Smooth muscle cell (in vitro differentiated cells): ENCODE measurements at regions not wholly inside any gene's neighbourhood (a gene's known extent, or its start where the extent isn't known, plus 50 kb on each side); places are given as distances from the start of the nearest gene placed in this dataset.

ENCODE experiments used
- DNase-seq: peaks from one replicate; lab custom pipeline; 2025; ENCODE audit not compliant: unreplicated experiment; lab: John Stamatoyannopoulos, UW
- H2AFZ ChIP-seq: fragments of 200-600 bp; sonication (generic); 2 replicates; pipeline ENCODE4 v1.6.0; 2016; ENCODE audit warnings: antibody characterized with exemption, low read depth, mild to moderate bottlenecking
- H3F3A ChIP-seq: fragments of 200-600 bp; sonication (generic); 2 replicates; pipeline ENCODE4 v1.6.0; 2017; ENCODE audit warnings: antibody characterized with exemption, low read depth
- H3K27ac ChIP-seq: fragments of 200-600 bp; sonication (generic); 2 replicates; pipeline ENCODE4 v1.5.1; 2016; ENCODE audit warnings: low read depth, mild to moderate bottlenecking
- H3K27me3 ChIP-seq: fragments of 200-600 bp; sonication (generic); 2 replicates; pipeline ENCODE4 v1.6.1; 2016; ENCODE audit warnings: low read depth, mild to moderate bottlenecking
- H3K36me3 ChIP-seq: fragments of 200-600 bp; sonication (generic); 2 replicates; pipeline ENCODE4 v1.5.1; 2016; ENCODE audit warnings: low read depth
- H3K4me1 ChIP-seq: fragments of 200-600 bp; sonication (generic); 2 replicates; pipeline ENCODE4 v1.5.1; 2016; ENCODE audit warnings: low read depth
- H3K4me2 ChIP-seq: fragments of 200-600 bp; sonication (generic); 2 replicates; pipeline ENCODE4 v1.6.0; 2016; ENCODE audit warnings: mild to moderate bottlenecking
- H3K4me3 ChIP-seq: fragments of 200-600 bp; sonication (generic); 2 replicates; pipeline ENCODE4 v1.5.1; 2016; ENCODE audit warnings: mild to moderate bottlenecking
- H3K79me2 ChIP-seq: fragments of 200-600 bp; sonication (generic); 2 replicates; pipeline ENCODE4 v1.6.0; 2016; ENCODE audit warnings: low read depth, mild to moderate bottlenecking
- H3K9ac ChIP-seq: fragments of 200-600 bp; sonication (generic); 2 replicates; pipeline ENCODE4 v1.6.0; 2016; ENCODE audit warnings: low read depth
- H3K9me3 ChIP-seq: fragments of 200-600 bp; sonication (generic); replicated peaks from 2 replicates; pipeline ENCODE4 v1.5.1; 2016; ENCODE audit warnings: low read depth
- H4K20me1 ChIP-seq: fragments of 200-600 bp; sonication (generic); 2 replicates; pipeline ENCODE4 v1.6.0; 2016; ENCODE audit warnings: low read depth
- WGBS: methylation state at CpG from one replicate; pipeline ENCODE4 v1.1.7; 2016; ENCODE audit warnings: low lambda C conversion rate; 5-methylcytosine and 5-hydroxymethylcytosine counted together
- TF ChIP-seq, protein P1 (sequence below): fragments of 200-600 bp; sonication (generic); IDR thresholded peaks from 2 replicates; pipeline ENCODE4 v1.5.1; 2017; ENCODE audit warnings: borderline replicate concordance, mild to moderate bottlenecking, antibody characterized with exemption; ENCODE audit not compliant: insufficient read depth, poor library complexity, severe bottlenecking

DNA sequence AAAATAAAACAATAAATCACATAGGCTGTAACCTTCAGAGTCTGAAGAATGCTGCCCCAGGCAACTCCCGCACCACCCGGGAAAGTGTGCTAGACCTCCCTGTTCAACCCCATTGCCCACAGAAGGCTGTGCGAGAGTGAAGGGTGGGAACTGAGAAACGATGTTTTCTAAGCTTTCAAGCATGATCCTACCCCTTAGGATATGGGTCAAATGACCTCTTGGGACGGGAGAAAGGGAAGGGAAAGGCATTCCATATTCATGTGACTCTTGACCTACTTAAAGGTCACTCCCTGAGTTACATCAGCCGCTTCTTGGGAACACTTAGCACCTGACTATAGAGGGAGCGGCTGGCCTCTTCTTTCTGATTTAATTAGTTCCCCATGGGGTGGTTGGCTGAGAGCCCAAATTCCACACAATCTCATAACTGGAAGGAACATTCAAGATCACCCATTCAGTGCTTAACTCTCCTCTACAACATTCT is 114.7 kb upstream of the SLC24A5 start:
- Histone ChIP-seq H4K20me1 (no peaks in the 10 kb centered on the region), H3K27ac (no peak overlapping the region), H3K4me2 (no peak overlapping the region), H3K27me3 (no peaks in the 10 kb centered on the region), H3K4me1 (no peaks in the 10 kb centered on the region), H2AFZ (no peak overlapping the region), H3K9me3 (no peaks in the 10 kb centered on the region), H3K79me2 (no peaks in the 10 kb centered on the region), H3K4me3 (no peak overlapping the region), H3F3A (no peaks in the 10 kb centered on the region), H3K36me3 (no peaks in the 10 kb centered on the region), H3K9ac (no peak overlapping the region)
- TF ChIP-seq, protein P1, sequence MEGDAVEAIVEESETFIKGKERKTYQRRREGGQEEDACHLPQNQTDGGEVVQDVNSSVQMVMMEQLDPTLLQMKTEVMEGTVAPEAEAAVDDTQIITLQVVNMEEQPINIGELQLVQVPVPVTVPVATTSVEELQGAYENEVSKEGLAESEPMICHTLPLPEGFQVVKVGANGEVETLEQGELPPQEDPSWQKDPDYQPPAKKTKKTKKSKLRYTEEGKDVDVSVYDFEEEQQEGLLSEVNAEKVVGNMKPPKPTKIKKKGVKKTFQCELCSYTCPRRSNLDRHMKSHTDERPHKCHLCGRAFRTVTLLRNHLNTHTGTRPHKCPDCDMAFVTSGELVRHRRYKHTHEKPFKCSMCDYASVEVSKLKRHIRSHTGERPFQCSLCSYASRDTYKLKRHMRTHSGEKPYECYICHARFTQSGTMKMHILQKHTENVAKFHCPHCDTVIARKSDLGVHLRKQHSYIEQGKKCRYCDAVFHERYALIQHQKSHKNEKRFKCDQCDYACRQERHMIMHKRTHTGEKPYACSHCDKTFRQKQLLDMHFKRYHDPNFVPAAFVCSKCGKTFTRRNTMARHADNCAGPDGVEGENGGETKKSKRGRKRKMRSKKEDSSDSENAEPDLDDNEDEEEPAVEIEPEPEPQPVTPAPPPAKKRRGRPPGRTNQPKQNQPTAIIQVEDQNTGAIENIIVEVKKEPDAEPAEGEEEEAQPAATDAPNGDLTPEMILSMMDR: no peak
- WGBS: 72% methylated on average over 7 of the region's 7 CpGs
- no peak for DNase-seq

DNA sequence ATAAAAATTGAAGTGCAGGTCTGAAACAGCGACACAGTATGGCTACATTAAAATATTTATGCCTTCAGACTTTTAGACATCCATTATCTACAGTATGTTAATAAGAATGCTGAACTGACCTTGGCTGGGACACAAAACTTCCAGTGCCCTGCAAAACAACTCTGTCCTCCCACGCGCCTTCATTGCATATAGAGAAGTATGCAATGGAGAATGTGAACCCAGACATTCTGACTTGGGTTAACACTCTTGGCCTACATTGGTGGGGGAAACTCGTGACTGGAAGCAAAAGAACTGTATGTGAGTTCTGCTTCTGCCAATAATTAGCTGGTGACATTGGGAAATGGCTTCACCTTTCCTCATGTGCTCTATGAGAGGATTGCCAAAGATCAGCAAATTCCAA is 110.5 kb upstream of the SLC24A5 start:
- 90% methylated on average over 4 of the region's 4 CpGs for whole genome bisulfite sequencing
- Histone ChIP-seq H3K4me3 (no peak overlapping the region), H3K27me3 (no peaks in the 10 kb centered on the region)

DNA sequence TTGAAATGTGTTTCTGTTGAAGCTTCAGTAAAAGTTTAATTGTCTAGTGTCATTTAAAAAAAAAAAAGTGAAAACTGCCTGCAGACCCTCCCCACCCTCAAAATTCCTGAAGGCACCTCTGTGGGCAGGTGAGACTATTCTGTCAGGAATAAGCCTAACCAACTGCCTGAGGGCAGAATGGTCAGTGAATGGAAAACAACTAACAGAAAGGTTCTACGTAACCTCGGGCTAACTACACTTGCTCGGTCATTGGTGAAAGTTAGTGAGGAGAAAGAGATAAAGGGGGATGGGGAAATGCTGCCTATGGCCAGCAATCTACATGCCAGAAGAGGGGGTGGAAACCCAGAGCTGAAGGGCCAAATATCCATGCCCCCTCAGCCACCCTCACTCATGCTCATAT is 108.6 kb upstream of the SLC24A5 start:
- no peak overlapping the region for H3K4me3 ChIP-seq
- no peak overlapping the region for H3K27ac ChIP-seq
- no peaks in the 10 kb centered on the region for H3K36me3 ChIP-seq
- no peak overlapping the region for H2AFZ ChIP-seq
- no peaks in the 10 kb centered on the region for H3K4me1 ChIP-seq
- no peak overlapping the region for H3K9ac ChIP-seq
- TF ChIP-seq, protein P1: no peak
- H3K27me3 ChIP-seq: no peaks in the 10 kb centered on the region
- no peaks in the 10 kb centered on the region for H3F3A ChIP-seq
- H3K79me2 ChIP-seq: no peaks in the 10 kb centered on the region
- H3K4me2 ChIP-seq: no peak overlapping the region
- no peaks in the 10 kb centered on the region for H4K20me1 ChIP-seq
- no peaks in the 10 kb centered on the region for H3K9me3 ChIP-seq
- WGBS: 76% methylated on average over 3 of the region's 3 CpGs
- DNase-seq: no peak

More for the DNA sequence above, 110.5 kb upstream of the SLC24A5 start:
- no peak for DNase-seq
- Histone ChIP-seq H3F3A (no peaks in the 10 kb centered on the region), H3K79me2 (no peaks in the 10 kb centered on the region), H2AFZ (no peak overlapping the region), H4K20me1 (no peaks in the 10 kb centered on the region), H3K4me1 (no peaks in the 10 kb centered on the region), H3K4me2 (no peak overlapping the region), H3K36me3 (no peaks in the 10 kb centered on the region), H3K27ac (no peak overlapping the region), H3K9ac (no peak overlapping the region), H3K9me3 (no peaks in the 10 kb centered on the region)
- TF ChIP-seq, protein P1: no peak

DNA sequence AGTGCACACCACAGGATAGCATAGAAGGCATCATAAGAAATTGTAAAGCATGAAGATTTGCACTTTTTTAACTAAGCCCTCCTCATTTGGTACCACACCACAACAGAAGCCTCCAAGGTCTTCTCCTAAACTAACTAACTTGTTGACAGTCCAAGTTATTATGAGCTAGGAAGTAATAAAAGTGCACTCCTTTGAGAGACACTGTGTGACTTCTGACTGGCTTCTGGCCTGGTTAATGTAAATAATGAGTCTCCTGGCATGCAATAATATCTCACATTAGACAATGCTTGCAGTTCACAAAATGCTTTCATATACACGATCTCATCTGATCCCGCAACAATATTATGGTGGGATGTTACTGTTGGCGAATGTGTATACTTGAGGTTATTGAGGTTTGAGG is 103.9 kb upstream of the SLC24A5 start:
- H3K4me3 ChIP-seq: no peak overlapping the region
- H3K9ac ChIP-seq: no peak overlapping the region
- H3K9me3 ChIP-seq: no peaks in the 10 kb centered on the region
- H3F3A ChIP-seq: no peaks in the 10 kb centered on the region
- H3K4me2 ChIP-seq: no peak overlapping the region
- no peak for DNase-seq
- WGBS: 96% methylated on average over 3 of the region's 3 CpGs
- TF ChIP-seq, protein P1: no peak
- H3K36me3 ChIP-seq: no peaks in the 10 kb centered on the region
- no peak overlapping the region for H3K27ac ChIP-seq
- no peaks in the 10 kb centered on the region for H3K27me3 ChIP-seq
- H4K20me1 ChIP-seq: no peaks in the 10 kb centered on the region
- no peak overlapping the region for H2AFZ ChIP-seq
- H3K4me1 ChIP-seq: no peaks in the 10 kb centered on the region
- no peaks in the 10 kb centered on the region for H3K79me2 ChIP-seq
